Endothelial cell of umbilical vein (primary cell): ENCODE measurements at regions not wholly inside any gene's neighbourhood (a gene's known extent, or its start where the extent isn't known, plus 50 kb on each side); places are given as distances from the start of the nearest gene placed in this dataset.

Experiments used
- BruUV-seq: library from RNA; stranded (reverse); fragments of 400-500 nt; replicated peaks from 2 replicates; lab custom pipeline; 2021; lab: Mats Ljungman, UMichigan
- CTCF ChIA-PET: fragments of 300-600, 350-600 bp; sonication (Branson Sonifier 250); formaldehyde crosslinking; loops from one replicate; lab custom pipeline; 2021; ENCODE audit warnings: antibody characterized with exemption, inconsistent platforms; lab: Charles Lee
- POLR2A ChIA-PET: fragments of 300-600, 350-600 bp; sonication (Branson Sonifier 250); formaldehyde crosslinking; loops from one replicate; lab custom pipeline; 2021; ENCODE audit warnings: antibody characterized with exemption, inconsistent platforms; lab: Charles Lee
- DNase-seq: peaks from one replicate; pipeline ENCODE4 v3.0.0-alpha.2; 2011; ENCODE audit warnings: low read depth, low spot score
- FAIRE-seq: peaks from 2 replicates; lab custom pipeline; 2011; peaks lifted over from hg19 to GRCh38; lab: Jason Lieb, UNC
- H2AFZ ChIP-seq: 2 replicates; pipeline ENCODE4 v1.6.0; 2012; ENCODE audit warnings: low read depth, low read length, control low read depth, inconsistent platforms
- H3K27ac ChIP-seq: 2 replicates; pipeline ENCODE4 v1.5.1; 2011; ENCODE audit warnings: low read depth, mild to moderate bottlenecking, control low read depth, low read length, moderate library complexity; ENCODE audit not compliant: insufficient read depth
- H3K27me3 ChIP-seq, 2 experiments: 2 replicates each; pipeline versions ENCODE4 v1.6.0 to v1.6.1; 2011; ENCODE audit warnings: low read length in 2 of 2, mixed read lengths in 1 of 2; ENCODE audit not compliant: control insufficient read depth in 2 of 2, insufficient read depth in 2 of 2
- H3K36me3 ChIP-seq, 2 experiments: 2 replicates in 1 of 2; 3 replicates in 1 of 2; pipeline ENCODE4 v1.5.1; 2011; ENCODE audit warnings: low read length in 2 of 2, mild to moderate bottlenecking in 1 of 2, moderate library complexity in 1 of 2; ENCODE audit not compliant: control insufficient read depth in 2 of 2, insufficient read depth in 2 of 2; ENCODE audit errors: extremely low read depth in 1 of 2
- H3K4me1 ChIP-seq: 3 replicates; pipeline ENCODE4 v1.5.1; 2011; ENCODE audit warnings: mild to moderate bottlenecking, low read length; ENCODE audit not compliant: control insufficient read depth, insufficient read depth; ENCODE audit errors: extremely low read depth
- H3K4me2 ChIP-seq: 2 replicates; pipeline ENCODE4 v1.6.1; 2011; ENCODE audit warnings: low read length, control low read depth, mixed read lengths; ENCODE audit not compliant: insufficient read depth
- H3K4me3 ChIP-seq, 3 experiments: fragments of 200-600 bp in 1 of 3; sonication (generic), shearing (Covaris generic) in 1 of 3; replicated peaks in 1 of 3; 2 replicates each; pipeline ENCODE4 v1.5.1; 2011 to 2016; ENCODE audit warnings: control low read depth in 3 of 3, low read length in 3 of 3, mild to moderate bottlenecking in 2 of 3, inconsistent platforms in 1 of 3, low read depth in 1 of 3, moderate library complexity in 1 of 3; ENCODE audit not compliant: insufficient read depth in 1 of 3
- H3K79me2 ChIP-seq: 2 replicates; pipeline ENCODE4 v1.6.0; 2012; ENCODE audit warnings: low read length, inconsistent platforms; ENCODE audit not compliant: control insufficient read depth, insufficient read depth
- H3K9ac ChIP-seq: replicated peaks from 2 replicates; pipeline ENCODE3; 2011; ENCODE audit warnings: low read length, control low read depth; ENCODE audit not compliant: insufficient read depth; ENCODE audit errors: extremely low read depth
- H3K9me1 ChIP-seq: replicated peaks from 3 replicates; pipeline ENCODE4 v1.6.0; 2011; ENCODE audit warnings: mild to moderate bottlenecking, low read length; ENCODE audit not compliant: control insufficient read depth, insufficient read depth; ENCODE audit errors: extremely low read depth
- H3K9me3 ChIP-seq: replicated peaks from 2 replicates; pipeline ENCODE4 v1.5.1; 2012; ENCODE audit warnings: low read length, inconsistent platforms; ENCODE audit not compliant: control insufficient read depth, insufficient read depth
- H4K20me1 ChIP-seq: replicated peaks from 2 replicates; pipeline ENCODE3; 2011; ENCODE audit warnings: mild to moderate bottlenecking, low read length; ENCODE audit not compliant: control insufficient read depth, insufficient read depth; ENCODE audit errors: extremely low read depth
- FOS ChIP-seq: IDR thresholded peaks from 2 replicates; pipeline ENCODE4 v1.6.1; 2011; ENCODE audit warnings: mild to moderate bottlenecking, low read length, moderate library complexity, borderline replicate concordance; ENCODE audit not compliant: insufficient read depth
- JUN ChIP-seq: IDR thresholded peaks from 2 replicates; pipeline ENCODE4 v1.6.1; 2011; ENCODE audit warnings: borderline replicate concordance, low read depth; ENCODE audit not compliant: insufficient read length, insufficient read depth
- MYC ChIP-seq: IDR thresholded peaks from one replicate; pipeline ENCODE4 v1.6.1; 2011; ENCODE audit warnings: mild to moderate bottlenecking, low read depth, low read length
- POLR2A ChIP-seq: IDR thresholded peaks from 2 replicates; pipeline ENCODE4 v1.6.1; 2012; ENCODE audit warnings: low read depth, mild to moderate bottlenecking, control low read depth, low read length
- POLR2AphosphoS5 ChIP-seq: IDR thresholded peaks from 2 replicates; pipeline ENCODE4 v1.6.1; 2012; ENCODE audit warnings: low read depth, mild to moderate bottlenecking, control low read depth, low read length, moderate library complexity; ENCODE audit not compliant: insufficient read depth
- dilution Hi-C: fragments of 300-500 bp; cut with MboI; formaldehyde crosslinking; loops from one replicate; pipeline ENCODE4 v1.15.0; 2019; ENCODE audit warnings: low sequenced_read_pairs; ENCODE audit not compliant: extremely low pct_ligation_motif_present
- intact Hi-C: fragments of 100-400 bp; cut with micrococcal nuclease; formaldehyde crosslinking; loops from one replicate; pipeline ENCODE4 v1.10.0; 2022
- TF ChIP-seq, protein P1 (sequence below), 2 donors: IDR thresholded peaks; 1 replicate in 1 of 2; 2 replicates in 1 of 2; pipeline ENCODE4 v1.5.1; 2011; ENCODE audit warnings: low read length in 2 of 2, mild to moderate bottlenecking in 2 of 2, moderate library complexity in 2 of 2, control low read depth in 1 of 2, inconsistent platforms in 1 of 2, low read depth in 1 of 2; ENCODE audit not compliant: insufficient read depth in 1 of 2; ENCODE audit errors: extremely low read depth in 1 of 2

DNA sequence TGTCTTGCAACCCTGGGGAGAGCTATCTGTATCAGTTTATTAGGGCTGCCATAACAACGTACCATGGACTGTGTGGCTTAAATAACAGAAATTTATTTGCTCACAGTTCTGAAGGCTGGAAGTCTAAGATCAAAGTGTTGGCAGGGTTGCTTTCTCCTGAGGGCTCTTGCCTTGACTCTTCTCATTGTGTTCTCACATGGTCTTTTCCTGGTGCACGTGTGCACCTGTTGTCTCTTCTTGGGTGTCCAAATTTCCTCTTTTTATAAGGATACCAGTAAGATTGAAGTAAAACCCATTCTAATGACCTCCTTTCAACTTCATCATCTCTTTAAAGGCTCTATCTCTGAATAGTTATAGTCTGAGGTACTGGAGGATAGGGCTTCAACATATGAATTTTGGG lies 72.3 kb upstream of the PDE7B start:
- Histone ChIP-seq H4K20me1 (no peaks in the 10 kb centered on the region), H3K4me2 (no peak overlapping the region), H3K9me1 (no peaks in the 10 kb centered on the region), H3K4me1 (no peaks in the 10 kb centered on the region), H3K79me2 (no peaks in the 10 kb centered on the region), H2AFZ (no peak overlapping the region), H3K27me3 (no peaks in the 10 kb centered on the region), H3K36me3 (no peaks in the 10 kb centered on the region), H3K27ac (no peak overlapping the region), H3K9me3 (no peaks in the 10 kb centered on the region), H3K9ac (no peak overlapping the region), H3K4me3 (no peak overlapping the region)
- FAIRE-seq: no peak
- dilution Hi-C loops: no loop called here
- BruUV-seq: no TSS peak
- intact Hi-C loops: no loop called here
- TF ChIP-seq, protein P1, sequence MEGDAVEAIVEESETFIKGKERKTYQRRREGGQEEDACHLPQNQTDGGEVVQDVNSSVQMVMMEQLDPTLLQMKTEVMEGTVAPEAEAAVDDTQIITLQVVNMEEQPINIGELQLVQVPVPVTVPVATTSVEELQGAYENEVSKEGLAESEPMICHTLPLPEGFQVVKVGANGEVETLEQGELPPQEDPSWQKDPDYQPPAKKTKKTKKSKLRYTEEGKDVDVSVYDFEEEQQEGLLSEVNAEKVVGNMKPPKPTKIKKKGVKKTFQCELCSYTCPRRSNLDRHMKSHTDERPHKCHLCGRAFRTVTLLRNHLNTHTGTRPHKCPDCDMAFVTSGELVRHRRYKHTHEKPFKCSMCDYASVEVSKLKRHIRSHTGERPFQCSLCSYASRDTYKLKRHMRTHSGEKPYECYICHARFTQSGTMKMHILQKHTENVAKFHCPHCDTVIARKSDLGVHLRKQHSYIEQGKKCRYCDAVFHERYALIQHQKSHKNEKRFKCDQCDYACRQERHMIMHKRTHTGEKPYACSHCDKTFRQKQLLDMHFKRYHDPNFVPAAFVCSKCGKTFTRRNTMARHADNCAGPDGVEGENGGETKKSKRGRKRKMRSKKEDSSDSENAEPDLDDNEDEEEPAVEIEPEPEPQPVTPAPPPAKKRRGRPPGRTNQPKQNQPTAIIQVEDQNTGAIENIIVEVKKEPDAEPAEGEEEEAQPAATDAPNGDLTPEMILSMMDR (IDR thresholded peaks at IDR 0.05; ENCODE audit: extremely low read depth in 1 of 2, insufficient read depth in 1 of 2, low read depth in 1 of 2, low read length in 2 of 2): no peak
- TF ChIP-seq MYC: no peak
- TF ChIP-seq FOS: no peak
- no peak for TF ChIP-seq POLR2AphosphoS5
- TF ChIP-seq JUN: no peak
- no peak for DNase-seq
- ChIA-PET CTCF (no interaction called here), POLR2A (no interaction called here)

DNA sequence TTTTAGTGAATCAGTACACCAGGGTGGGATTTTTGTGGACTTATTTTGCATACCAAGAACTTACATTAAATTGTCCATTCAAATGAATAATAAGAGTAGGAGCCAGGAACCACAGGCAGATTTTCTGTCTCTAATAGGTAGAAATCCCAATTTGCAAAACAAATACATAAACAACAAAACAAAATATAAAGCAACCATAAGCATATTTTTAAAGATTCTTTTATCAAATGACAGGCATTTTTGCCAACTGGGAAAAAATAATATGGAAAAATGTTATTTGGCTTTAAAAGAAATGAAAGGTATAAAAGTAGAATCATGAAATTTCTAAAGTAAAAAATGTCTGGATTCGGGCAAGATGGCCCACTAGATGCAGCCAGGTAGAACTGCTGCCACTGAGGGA lies 71.2 kb upstream of the PDE7B start:
- dilution Hi-C loops: no loop called here
- DNase-seq (no peak), FAIRE-seq (no peak)
- ChIA-PET POLR2A (interaction anchor here (0.6 kb wide), 1 partner anchor 12 kb away, joined by 3 read pairs; no protein-coding TSS in a partner anchor), CTCF (no interaction called here)
- H3K9me3 ChIP-seq: no peaks in the 10 kb centered on the region
- H2AFZ ChIP-seq: no peak overlapping the region
- no peaks in the 10 kb centered on the region for H3K36me3 ChIP-seq
- no peak overlapping the region for H3K9ac ChIP-seq
- no TSS peak for BruUV-seq
- H3K79me2 ChIP-seq: no peaks in the 10 kb centered on the region
- intact Hi-C loops: no loop called here
- H3K4me2 ChIP-seq: no peak overlapping the region
- TF ChIP-seq POLR2A: no peak
- H3K4me3 ChIP-seq: no peak overlapping the region
- H3K27ac ChIP-seq: no peak overlapping the region
- no peaks in the 10 kb centered on the region for H4K20me1 ChIP-seq
- H3K9me1 ChIP-seq: no peaks in the 10 kb centered on the region
- H3K4me1 ChIP-seq: no peaks in the 10 kb centered on the region
- no peaks in the 10 kb centered on the region for H3K27me3 ChIP-seq
